DMS153 (cell line): ENCODE measurements at regions not wholly inside any gene's neighbourhood (a gene's known extent, or its start where the extent isn't known, plus 50 kb on each side); places are given as distances from the start of the nearest gene placed in this dataset.

Source experiments
- DNase-seq: peaks from one replicate; lab custom pipeline; 2025; lab: John Stamatoyannopoulos, UW

DNA sequence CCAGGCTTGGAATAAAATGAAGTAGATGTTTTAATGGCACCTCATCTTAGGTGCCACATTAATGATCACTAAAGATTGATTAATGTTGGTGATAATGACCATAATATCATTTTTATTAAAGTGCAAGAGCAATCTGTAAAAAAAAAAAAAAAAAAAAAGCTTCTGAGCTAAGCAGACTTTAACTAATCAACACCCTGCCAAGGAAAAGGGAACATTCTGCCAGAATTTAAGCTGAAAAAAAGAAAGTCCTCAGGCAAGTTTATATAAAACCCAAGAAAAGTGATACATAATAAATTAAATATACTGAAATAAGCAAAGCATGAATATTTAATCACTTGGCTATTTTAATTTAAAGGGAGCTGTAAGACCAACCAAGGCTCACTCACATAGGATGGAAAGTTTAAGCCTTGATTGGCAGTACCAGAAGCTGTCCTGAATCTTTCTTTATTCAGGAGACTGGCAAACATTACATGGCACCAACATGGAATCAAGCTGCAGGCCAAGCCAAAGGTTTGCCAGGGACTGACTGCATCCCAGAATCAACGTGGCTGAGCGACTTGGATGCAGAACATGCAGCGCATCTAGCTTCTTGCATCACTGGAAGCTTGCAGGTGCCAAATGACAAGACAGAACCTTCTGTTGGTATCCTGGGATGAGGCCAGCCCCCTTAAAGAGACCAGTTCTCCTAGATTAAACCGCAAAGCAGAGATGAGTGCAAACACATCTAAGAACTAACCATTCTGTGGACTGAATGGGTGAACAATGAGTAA is 413.6 kb downstream of the ENC1 start:
- no peak for DNase-seq

DNA sequence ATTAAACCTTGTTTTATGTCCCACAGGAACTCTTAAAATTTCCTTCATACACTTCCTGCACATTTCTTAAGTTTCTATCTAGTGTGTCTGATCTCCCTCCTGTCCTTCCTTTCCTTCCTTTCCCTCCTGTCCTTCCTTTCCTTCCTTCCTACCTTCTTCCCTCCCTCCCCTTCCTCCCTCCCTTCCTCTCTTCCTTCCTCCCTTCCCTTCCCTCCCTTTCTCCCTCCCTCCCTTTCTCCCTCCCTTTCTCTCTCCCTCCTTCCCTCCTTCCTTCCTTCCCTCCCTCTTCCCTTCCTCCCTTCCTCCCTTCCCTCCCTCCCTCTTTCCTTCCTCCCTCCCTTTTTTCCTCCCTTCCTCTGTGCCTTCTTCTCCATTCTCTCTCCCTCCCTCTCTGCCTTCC is 414.9 kb downstream of the ENC1 start:
- no peak for DNase-seq

DNA sequence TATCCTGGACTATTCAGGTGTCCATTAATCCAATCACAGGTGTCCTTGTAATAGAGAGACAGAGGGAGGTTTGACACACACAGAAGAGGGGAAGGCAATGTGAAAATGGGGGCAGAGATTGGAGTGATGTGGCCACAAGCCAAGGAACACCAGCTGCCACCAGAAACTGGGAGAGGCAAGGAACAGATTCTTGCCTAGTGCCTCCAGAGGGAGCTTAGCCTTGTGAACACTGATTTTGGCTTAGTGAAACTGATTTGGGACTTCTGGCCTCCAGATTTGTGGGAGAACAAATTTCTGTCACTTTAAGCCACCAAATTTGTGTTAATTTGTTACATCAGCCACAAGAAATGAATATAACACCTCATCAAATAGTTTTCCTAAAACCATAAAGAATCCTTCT is 416.2 kb downstream of the ENC1 start:
- no peak for DNase-seq

DNA sequence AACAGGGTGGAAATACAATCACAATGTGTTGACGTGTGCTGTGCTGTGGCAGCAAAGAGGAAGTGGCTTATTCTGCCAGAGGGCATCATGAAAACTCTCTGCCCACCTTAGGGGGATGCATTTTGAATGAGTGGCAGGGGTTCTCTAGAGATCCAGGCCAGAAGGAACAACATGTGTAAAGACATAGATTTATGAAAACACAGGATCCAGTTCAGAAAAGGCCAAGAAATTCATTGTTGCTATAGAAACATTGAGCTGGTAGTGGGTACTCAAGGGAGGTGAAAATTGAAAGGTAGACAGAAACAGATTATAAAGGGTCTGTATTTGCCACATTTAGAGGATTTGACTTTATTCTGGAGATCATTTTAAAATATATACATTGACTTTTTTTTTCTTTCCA is 417.7 kb downstream of the ENC1 start:
- DNase-seq = no peak

DNA sequence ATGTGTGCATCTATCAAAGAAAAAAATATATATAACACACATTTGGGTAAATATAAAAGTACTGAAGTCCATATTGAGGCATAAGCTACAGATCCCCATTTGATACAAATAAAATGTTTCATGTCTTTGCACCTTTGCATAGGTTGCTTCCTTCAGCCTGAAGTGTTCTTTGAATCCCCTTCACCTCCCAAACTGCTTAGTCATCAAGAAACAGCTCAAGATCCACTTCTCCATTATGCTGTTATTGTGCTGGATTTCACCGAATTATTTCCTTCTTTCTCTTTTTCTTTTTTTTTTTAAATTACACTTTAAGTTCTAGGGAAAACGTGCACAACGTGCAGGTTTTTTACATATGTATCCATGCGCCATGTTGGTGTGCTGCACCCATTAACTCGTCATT is 419.1 kb downstream of the ENC1 start:
- DNase-seq = no peak

DNA sequence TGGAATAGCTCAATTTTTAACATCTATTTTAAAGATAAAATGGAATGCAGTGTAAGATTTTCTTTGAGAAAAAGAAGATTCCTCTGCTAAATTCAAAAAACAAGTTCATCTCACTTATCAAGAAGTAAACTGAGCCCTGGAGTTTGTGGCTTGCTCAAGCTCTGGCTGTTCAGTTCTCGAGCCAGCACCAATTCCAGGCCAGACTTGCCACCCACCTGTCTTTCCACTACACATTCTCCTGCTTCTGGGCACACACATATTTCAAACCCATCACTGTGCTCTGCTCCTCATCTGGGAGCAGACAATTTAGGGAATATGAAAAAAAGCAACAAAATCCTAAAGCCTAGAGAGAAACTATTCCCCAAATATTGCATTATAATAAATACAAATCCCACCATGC is 424.5 kb downstream of the ENC1 start:
- no peak for DNase-seq

DNA sequence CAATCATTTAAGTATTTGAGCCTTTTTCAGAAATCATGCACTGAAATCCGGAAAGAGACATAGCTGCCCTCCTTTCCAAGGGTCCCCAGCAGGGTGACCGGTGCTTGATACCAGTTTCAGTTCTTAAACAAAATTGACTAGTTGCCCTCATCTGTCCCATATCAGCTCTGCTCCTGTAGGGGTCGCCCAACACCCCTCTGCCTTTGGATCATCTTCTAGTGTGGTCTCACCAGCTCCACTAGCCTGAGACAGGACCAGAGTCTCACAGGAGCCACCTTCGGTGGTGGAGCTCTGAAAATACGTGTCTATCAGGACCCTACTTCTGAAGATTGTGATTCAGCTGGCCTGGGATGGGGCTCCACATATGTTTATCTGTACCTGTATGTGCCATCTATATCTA is 428.2 kb downstream of the ENC1 start:
- DNase-seq = no peak

DNA sequence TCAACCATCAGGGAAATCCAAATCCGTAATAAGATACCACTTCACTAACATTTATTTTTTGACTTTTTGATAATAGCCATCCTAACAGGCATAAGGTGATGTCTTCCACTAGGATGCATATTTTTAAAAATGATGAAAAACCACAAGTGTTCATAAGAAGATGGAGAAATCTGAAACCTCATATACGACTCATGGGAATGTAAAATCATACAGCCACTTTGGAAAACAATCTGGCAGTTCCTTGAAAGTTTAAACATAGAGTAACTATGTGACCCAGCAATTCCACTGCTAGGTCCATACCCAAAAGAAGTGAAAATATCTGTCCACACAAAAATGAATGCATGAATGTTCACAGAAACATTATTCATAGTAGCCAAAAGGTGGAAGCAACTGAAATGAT is 431.0 kb downstream of the ENC1 start:
- DNase-seq = no peak

DNA sequence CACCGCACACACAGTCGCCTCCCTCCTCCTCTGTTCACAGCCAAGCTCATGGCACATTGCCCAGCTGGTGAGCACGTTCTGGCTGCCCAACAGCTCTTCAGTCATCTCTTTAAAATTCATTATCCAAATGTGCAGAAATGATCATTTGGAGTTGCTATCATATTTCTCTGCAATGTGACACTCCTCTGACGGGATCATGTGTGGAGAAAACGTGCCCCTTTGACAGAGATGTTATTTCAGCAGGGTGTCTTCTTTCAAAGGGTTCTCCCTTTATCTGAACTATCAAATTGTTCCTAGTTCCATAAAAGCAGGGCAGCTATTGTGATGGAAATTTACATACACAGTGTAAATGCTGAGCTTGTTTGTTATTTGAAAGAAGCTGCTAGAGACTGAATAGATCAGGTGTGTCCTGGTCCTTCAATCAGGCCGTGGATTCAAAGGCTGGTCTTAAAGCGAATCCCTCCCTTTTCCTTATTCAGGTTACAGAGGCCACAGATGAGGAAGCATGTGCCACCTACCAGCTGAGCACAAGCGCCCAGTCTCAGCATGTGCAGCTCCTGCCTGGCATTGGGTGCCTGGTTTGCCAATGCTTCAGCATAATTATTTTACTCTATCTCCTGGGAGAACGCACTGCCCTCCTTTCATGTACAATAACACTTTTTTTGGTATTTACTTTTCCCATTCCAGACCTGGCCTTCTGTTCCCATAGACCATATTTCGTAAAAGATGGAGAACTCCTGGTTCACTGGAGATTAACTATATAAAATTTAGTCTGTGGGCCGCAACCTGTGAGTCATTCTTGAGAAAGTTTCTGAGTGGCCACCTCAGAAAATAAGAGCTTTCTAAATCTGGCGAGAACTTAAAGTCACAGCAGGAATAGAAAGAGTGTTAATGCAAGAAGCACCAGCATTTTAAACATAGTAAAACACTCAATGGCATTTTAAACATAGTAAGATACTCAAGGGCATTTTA is 433.7 kb downstream of the ENC1 start:
- peak; percentile 95 for DNase-seq

DNA sequence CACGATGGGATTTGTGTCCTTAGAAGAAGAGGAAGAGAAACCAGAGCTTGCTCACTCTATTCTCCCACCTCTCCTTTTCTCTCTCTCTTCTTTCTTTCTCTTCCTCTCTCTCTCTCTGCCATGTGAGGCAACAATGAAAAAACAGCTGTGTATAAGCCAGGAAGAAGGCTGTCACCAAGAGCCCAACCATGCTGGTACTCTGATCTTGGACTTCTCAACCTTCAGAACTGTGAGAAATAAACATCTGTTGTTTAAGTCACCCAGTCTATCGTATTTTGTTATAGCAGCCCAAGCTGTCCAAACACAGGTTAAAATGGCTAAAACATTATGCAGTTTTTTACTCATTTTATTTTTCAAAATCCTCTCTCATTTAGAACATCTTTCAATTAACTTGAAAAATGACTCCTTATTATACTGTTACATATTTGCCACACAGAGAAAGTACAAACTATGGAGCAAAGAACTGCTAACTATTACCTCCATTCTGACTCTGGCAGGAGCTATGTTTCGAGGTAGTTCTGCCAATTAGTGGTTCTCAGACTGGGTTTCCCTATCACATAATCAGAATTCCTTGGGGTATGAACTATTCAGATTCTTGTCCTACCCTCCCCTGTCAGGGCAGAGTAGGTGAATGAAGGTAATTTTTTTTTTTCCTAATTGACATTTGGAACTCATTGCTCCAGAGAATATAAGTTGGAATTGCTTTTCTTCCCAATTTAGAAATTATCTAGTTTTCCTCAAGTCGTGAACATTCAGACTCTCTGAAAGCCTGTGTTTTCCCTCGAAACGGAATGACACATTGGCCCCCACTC is 434.6 kb downstream of the ENC1 start:
- DNase-seq = no peak

DNA sequence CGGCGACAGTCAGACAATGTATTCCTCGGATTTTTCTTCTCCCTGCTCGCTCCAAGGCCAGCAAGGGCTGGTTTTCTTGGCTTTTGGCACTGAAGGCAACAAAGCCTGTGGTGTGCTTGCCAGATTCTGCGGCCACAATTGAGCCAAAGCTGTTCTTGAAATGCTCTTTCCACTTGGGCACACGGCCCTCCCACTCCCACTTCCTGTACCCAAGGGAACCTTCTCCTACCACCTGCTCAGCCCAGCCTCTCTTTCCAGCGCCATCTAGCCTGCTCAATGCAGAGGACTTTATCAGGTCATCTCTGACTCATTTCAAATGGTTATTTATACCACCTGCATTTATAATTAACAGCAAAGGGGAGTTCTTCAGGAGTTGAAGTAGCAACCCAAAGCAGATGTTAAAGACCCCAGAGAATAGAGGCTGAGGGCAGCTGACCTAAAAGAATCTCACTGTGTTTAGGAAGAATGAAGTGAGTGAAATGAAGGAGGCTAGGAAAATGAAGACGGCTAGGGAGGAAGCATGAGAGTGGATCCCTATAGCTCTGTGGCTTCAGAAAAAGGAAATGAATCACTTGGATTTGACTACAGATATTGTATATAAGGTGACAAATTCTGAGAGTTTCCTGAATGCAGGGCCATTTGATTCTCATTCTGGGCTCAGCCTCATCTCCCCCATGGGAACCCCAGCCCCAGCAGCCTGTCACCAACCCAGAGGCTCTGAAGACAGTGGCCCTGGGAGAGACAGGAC is 439.0 kb downstream of the ENC1 start:
- DNase-seq = peak; percentile 39

DNA sequence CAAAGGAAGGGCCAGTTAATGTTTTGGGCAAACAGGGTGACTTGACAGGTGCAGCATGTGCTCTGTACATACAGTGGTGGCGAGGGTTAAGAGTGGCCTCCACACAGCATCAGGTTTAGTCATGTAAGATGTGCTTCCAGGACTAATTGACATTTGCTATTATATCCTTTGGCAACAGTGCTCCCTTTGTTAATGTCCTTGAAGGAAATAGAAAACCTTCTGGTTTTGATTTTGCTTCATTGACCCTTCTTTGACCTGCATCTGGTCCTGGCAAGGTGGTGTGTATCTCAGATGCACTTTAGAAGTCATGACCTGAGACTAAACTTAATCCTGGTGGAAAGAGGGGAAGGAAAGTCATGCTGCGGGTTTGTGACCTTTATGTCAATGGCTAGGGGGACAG is 440.0 kb downstream of the ENC1 start:
- DNase-seq = peak; percentile 68

DNA sequence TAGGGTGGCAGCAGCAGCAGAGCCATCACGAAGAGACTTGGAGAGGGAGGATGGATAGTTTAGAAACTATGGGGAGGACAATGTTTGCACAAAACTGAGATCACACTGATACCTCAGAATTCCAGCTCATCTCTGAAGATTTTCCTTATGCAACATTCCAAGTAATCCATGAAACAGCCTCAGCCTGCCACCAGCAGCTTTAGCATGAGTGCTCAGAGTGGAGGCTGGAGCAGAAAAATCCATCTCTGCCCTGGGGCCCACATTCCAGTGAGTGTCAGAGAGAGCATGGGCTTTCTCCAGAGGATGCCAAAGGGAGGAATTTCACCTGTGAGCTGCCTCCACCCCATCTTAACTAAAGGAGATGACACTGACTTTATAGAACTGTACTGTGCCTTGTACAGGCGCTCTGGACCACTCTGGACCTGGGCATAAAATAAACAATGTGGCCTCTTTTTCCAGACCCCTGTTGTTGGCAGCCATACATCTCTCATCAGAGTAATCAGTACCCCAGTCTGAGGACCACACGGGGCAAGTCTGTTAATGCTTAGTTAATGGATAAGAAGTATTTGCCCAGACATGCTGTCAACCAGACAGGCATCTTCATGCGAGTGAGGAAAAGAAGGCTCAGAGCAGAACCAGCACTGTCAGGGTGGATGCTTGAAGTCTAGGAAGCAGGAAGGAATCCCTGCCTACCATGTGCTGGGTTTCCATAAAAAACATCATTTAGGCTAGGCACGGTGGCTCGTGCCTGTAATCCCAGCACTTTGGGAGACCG is 440.9 kb downstream of the ENC1 start:
- no peak for DNase-seq

DNA sequence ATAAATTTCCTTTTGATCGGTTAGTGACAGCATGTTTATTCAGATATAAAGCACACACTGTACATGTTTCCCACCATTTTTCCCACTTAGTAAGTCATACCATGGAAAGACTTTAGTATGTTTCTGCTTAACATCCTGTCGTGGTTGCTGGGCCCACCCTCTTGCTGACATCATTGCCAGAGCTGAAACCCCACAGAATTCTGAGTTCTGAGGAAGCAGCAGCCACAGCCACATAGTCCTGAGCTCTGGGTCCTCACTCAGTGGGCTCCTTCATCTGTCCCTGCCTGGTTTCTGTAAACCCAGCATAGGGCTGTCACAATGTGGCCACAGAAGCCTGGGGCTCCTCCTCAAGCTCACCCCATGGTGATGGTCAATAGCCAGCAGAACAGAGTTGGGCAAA is 441.5 kb downstream of the ENC1 start:
- DNase-seq = no peak

DNA sequence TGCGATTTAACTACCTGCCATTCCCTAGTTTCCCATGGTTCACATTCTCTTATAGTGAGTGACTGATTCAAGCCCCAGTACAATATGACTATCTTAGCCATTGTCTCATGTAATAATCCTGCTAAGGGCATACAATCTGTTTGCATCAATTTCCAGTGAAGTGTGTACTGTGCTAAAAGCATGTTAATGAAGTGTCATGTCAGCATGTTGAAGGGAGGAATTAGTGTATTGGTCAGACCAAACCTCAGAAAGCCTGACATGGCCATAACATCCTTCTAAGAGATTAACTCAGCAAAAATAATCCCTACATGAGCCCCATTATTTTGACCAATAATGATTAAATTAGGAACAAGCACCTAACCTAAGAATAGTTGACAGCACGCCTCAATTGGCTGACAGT is 442.4 kb downstream of the ENC1 start:
- no peak for DNase-seq

DNA sequence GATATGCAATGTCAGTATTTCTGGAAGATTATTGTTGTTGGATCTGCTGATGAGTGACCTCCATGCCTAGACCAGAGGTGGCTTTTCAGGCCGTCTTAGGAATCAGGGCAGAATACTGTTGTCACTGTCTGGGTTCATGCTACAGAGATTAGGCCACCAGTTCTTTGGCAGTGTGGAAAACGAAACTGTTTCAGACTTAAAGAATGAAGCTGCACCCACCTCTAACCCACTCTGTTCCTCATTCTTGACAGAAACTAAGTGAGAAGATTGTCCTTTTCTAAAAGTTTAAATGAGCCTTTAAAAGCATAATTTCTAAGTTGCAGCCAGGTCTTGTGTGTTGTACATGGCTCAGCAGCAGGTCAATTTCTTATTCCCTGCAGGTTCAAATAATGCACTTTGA is 444.3 kb downstream of the ENC1 start:
- no peak for DNase-seq

DNA sequence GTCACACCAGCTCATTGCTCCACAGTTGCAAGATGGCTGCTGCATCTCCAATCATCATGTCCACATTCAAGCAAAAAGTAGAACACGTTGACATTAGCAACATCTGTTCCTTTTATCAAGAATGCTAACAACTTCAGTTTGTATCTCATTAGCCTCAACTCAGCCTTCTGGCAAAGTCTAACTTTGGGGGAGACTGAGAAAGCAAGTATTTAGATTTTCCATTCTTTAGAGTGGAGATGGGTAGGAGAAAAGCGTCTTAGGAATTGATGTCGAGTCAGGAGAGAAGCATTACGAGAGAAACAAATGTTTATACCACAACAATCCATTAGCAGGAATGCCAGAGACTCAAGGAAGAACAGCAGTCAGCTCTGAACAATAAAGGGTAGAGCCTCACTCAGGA is 446.3 kb downstream of the ENC1 start:
- no peak for DNase-seq

DNA sequence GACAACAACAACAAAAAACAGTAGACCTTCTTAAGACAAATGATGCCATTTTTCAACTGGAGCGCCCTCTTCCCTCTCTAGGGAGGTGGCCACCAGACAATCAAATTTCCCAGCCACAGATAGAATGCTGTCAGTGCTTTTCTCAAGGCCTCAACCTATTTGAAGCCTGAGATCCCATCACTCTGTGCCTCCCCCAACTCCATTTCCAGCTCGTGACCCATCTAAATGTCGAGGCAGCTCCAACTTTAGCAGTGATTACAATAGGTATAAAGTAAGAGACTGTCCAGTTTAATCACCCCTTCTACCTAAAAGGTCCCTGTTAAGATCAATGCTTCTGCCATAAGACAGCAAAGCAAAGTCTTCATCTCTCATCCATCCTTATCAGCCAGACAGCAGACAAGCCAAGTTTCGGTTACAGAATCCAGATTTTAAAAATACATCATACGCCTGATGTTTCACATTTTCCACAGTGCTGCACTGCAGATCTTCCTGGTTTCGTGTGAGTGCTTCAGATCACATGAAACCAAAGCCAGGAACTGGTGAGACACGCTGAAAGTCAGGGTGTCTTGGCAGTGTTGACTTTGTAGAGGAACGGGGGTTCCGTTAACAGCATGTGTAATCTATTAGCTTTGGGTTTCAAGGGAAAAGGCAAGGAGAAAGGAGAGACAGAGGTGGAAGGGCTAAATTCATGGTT is 447.8 kb downstream of the ENC1 start:
- DNase-seq = no peak

DNA sequence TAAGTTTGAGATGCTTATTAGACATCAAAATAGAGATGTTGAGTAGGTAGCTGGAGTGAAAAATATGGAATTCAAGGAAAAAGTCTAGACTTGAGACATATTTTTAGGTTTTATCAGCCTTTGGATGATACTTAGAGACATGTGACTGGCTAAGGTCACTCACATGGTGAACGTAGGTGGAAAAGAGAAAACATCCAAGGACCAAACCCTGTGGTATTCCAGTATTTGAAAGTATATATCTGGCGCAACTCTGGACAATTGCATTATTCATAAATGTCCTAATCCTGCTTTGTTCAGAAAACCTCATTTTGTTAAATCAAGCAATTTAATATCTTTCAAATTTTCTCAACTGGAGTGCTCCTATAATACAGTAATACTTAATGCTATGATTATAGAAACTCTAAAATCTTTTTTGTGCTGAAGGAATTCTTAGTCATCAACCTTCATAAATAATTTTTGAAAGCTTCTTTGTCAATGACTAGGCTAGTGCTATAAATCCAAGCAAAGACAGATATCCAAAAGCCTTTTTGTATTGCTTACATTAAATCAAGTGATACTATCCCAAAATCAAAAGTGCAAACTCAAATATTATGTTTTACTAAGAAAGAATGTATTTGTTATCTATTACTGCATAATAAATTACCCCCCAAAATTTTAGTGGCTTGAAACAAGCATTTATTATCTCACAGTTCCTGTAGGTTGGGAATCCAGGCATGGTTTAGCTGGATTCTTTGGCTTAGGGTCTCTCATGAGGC is 452.0 kb downstream of the ENC1 start:
- no peak for DNase-seq

DNA sequence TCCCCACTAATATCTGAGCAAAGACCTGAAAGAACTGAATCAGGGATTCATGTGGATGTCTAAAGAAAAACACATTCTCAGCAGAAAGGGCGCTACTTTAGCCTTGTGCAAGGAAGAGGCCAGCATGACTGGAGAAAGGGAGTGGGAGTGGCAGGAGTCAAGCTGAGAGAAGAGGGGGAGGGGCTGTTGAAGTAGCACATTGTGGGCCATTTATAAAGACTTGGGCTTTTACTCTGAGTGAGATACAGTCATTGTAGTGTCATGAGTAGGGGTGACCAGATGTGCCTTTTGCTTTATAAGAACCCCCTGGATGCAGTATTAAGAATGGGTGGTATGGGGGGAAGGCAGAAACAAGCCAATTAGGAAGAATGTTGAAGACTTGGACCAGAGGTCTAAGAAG is 452.8 kb downstream of the ENC1 start:
- DNase-seq = no peak
